Stromal cell of bone marrow (primary cell): ENCODE measurements at regions not wholly inside any gene's neighbourhood (a gene's known extent, or its start where the extent isn't known, plus 50 kb on each side); places are given as distances from the start of the nearest gene placed in this dataset.

ENCODE experiments used
- DNase-seq: peaks from one replicate; pipeline ENCODE4 v3.0.0-alpha.2; 2012; ENCODE audit warnings: low read depth

- DNase-seq = peak; percentile 34
Observed at GRCh38 chr14:29217813-29218450, 451.3 kb downstream of the FOXG1 start.

DNA sequence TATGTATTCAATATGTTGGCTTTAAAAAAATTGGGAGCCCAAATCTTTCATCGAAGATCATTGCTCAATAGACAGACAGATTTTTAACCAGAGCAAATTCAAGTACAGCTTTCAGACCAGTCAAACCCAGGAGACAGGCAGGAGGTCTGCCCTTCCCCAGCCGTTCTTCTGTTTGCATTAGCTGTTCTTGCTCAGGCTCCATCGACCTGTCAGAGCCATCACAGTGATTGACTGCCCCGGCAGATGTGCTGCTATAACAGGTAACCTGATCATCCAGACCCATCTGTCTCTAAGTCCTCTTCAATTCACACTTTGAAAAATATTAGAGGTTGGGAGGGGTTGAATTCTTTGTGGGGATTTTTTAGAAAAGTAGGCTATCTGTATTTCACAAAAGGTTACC, 453.5 kb downstream of the FOXG1 start:
- DNase-seq = no peak

GRCh38 chr14:29220566-29220965, 454.0 kb downstream of the FOXG1 start:
- DNase-seq = no peak

GRCh38 chr14:29222006-29222405, 455.4 kb downstream of the FOXG1 start:
- DNase-seq = no peak

DNA sequence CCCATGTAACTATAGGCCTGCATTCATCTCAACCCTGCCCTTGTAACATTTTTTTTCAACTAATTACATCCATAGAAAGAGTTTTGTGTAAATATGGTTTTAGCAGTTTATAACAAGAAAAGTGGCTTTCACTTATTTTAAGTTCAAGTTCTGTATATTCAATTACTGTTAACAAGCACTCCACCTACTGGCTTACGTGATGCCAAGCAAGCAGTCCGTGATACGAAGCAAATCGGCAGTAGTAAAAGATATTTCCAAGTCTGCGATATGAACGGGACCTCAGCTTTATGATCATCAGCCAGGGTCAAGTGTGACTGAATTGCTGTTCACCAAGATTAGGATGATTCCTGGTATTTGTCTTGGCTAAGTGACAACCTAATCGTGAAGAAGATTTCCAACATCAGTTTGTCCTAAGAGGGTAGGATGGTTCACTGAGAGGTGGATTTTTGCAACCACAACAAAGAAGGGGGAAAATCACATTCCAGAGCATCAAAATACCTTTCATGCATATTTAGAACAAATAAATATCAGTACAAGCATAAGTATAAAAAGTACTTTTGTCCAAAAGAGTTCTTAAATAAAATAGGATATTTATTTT, 456.2 kb downstream of the FOXG1 start:
- peak; percentile 45 for DNase-seq

- no peak for DNase-seq
Observed at GRCh38 chr14:29223947-29224346, 457.4 kb downstream of the FOXG1 start.

GRCh38 chr14:29227631-29228030, 461.0 kb downstream of the FOXG1 start:
- DNase-seq = peak; percentile 55

DNA sequence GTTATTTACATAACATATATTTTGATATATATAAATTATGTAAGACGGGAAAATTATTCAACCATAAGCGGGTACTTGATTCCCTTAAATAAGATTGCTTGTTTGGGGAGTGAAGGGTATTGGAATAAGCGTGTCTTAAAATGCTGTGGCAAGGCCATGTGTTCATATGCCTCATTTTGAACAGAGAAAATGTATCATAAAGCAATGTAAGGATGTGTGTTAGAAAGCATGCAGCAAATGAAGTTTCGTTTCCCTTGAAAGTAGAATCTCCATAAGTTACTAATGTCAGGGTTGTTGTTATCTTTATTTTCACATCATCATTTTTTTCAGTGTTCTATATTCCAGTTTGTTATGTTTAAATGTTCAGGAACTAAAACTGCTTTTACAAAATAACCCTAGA, 465.6 kb downstream of the FOXG1 start:
- DNase-seq = no peak

- DNase-seq = no peak
Observed at GRCh38 chr14:29232711-29233110, 466.1 kb downstream of the FOXG1 start.

DNA sequence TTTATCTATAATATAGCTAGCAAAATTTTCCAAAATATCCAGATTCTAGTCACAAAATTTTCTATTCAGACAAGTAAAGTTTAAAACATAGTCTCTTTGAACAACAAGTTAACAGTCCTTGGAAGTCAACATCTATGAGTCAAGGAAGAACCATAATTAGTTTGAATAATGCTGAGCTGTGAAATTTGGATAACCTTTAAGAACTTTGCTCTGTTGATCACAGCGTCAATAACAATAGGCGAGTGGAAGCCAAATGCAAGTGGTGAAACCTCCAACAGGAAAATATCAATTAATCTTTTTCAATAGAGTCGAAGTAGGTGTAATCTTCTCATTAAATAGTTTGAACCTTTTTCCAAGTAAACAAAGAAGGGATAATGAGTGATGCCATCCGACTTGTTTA, 466.6 kb downstream of the FOXG1 start:
- DNase-seq = no peak

DNA sequence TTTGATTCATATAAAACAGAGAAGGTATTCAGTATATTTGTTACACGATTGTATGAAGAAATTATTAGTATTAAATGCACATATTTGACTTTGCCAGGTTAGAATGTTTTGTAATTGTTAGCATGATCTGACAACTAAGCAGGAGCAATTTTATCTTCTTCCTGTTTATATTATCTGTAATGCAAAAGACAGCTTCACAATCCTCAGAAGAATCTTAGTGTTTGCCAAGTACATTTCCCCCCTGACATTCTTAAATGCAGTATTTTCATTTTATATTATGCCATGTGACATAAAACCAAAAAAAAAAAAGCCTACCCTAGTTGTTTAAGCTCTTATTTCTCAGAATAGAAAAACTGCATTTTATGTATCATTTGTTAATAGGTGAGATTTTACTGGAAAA, 469.4 kb downstream of the FOXG1 start:
- no peak for DNase-seq

GRCh38 chr14:29236401-29236800, 469.8 kb downstream of the FOXG1 start:
- DNase-seq = no peak

DNA sequence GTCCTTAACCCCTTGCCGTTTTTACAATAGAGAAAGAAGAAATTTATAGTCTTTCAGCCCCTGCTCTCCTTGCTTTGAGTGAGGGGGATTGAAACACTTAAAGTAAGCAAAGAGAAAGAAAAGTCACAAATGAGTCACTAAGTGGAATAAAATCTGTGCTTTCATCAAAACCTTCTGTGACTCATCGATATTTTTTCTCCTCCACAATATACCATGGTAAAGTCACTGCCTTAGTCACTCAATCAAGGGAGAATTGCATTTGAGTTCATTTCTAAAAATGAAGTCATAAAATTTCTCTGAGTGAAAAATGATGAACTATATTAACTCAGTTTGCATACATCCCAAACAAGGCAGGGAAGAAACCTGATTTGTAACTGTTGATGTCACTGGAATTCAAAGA, 470.3 kb downstream of the FOXG1 start:
- DNase-seq = peak; percentile 87

DNA sequence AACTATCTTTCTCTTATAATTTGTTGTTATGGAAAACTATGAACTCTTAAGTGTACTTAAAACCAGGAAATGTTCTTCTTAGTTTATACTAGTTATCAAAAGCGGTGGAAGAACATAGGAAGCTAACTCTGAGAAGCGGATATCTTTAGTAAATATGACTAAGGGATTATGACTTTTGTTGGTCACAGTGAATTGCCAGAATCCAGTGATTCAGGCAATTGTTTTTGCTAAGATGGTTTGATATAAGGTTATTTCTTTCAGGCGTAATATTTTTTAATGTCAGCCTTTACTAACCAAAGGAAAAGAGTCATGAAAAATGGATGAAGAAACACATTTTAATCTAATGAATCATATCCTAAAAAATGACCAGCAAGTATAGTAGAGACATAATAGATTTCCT, 473.5 kb downstream of the FOXG1 start:
- peak; percentile 85 for DNase-seq

- no peak for DNase-seq
Observed at GRCh38 chr14:29242755-29243754, 476.5 kb downstream of the FOXG1 start.

- DNase-seq = no peak
Observed at GRCh38 chr14:29255692-29256091, 489.1 kb downstream of the FOXG1 start.

DNA sequence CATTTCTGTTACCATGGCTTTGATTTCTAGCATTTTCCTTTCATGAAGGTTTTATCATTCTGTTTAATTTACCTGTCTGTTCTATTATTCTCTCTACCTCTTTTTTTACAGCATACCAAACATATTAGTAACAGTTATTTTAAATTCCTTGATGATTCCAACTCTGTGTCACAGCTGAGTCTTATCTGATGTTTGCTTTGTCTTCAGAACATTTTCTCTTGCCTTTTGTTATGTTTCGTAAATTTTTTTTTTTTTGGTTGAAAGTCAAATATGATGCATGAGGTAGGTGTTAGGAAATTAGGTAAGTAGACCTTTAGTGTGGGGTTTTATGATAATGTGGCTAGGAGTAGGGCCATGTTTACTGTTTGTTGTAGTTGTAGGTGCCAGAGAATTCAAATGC, 496.4 kb downstream of the FOXG1 start:
- DNase-seq = no peak

DNA sequence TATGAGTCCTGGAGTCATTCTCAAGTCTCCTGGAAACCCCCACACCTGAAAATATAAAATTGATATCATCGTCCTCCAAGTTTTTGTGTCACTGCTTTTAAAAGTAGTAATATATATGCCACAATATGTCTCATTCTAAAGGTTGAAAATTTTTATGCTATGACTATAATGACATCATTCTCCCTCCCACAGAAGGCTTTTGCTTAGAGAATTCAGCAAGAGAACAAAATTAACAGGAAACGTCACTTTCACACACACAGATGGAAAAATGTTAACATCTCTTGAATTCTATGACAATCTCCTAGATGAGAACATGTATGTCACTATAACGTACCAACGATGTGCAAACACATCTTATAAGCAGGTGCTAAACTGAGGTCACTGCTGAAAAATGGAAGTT, 498.3 kb downstream of the FOXG1 start:
- DNase-seq = no peak

DNA sequence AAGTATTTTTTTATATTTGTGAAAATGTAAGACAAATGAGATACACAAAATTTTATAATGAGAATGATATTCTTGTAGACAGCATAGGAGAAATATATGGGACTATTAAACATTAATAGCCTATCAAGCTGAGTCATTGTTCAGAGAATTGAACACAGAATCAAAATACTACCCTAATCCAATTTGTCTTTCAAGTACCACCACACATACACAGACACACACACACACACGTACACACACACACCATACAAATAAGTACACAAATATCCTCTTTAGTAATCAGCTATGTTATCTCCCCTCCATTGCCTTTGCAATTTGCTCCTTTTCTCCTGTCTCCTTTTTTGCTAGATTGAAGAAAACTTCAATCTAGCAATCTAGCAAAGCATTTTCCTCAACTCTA, 499.3 kb downstream of the FOXG1 start:
- no peak for DNase-seq

- no peak for DNase-seq
Observed at GRCh38 chr14:29271669-29272068, 505.1 kb downstream of the FOXG1 start.

DNA sequence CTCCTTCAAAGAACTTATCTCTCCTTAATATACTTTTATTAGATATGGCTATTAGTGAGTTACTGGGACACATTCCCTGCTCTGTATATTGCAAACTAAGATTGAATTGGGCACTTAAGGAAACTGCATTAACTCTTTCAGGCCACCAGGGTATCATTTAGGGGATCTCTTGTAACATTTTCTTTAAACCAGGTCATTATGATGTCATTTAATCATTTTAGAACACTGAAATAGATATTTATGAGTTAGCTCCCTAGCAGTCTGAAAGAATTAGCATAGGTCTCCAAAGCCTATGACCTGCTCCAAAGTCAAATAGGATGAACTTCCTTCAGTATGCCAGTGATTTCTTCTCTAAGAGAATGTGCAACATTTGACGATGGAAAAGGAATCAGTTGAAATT, 506.9 kb downstream of the FOXG1 start:
- DNase-seq = no peak

DNA sequence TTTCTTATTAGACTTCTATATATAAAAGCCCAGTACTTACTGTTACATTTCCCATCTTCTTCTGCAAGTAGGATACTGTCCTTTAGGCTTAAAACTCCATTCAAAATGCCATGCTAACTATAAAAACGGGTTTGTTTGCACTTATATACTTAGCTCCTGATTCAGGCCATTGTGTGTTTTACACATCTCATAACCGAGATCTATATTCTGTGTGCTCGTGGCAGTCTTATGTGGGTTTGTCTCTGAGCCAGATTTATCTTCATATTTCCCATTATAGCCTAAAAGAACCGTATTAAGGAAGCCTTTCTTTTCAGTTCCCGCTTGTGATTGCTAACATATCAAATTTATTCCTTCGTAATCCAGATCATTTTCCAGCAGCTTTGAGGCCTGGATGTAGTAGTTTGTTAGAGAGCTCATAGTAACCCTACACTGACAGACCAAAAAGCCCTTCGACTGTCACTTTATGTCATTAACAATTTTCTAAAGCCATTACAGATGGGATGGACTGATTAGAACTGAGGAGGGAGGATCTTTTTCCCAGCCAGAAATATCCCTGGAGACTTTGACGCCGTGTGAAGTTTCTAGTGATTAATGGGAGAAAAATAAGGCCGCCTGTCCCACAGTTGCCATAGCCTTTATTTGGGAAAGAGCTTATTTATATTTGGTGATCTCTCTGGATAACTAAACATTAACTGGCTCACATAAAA, 508.5 kb downstream of the FOXG1 start:
- no peak for DNase-seq
